Testis (tissue), 2 donors: ENCODE measurements at regions not wholly inside any gene's neighbourhood (a gene's known extent, or its start where the extent isn't known, plus 50 kb on each side); places are given as distances from the start of the nearest gene placed in this dataset.

ENCODE experiments used
- POLR2A ChIP-seq: fragments of 450-650 bp; IDR thresholded peaks from one replicate; pipeline ENCODE4 v1.6.1; 2017; ENCODE audit warnings: antibody characterized with exemption, mild to moderate bottlenecking, moderate library complexity
- TF ChIP-seq, protein P1 (sequence below), 3 experiments: fragments of 450-650 bp in 2 of 3; fragments of 200-600 bp in 1 of 3; sonication (generic) in 1 of 3; IDR thresholded peaks; one replicate each; pipeline ENCODE4 v1.5.1; 2016 to 2019; ENCODE audit warnings: antibody characterized with exemption in 3 of 3, mild to moderate bottlenecking in 2 of 3, moderate library complexity in 1 of 3

DNA sequence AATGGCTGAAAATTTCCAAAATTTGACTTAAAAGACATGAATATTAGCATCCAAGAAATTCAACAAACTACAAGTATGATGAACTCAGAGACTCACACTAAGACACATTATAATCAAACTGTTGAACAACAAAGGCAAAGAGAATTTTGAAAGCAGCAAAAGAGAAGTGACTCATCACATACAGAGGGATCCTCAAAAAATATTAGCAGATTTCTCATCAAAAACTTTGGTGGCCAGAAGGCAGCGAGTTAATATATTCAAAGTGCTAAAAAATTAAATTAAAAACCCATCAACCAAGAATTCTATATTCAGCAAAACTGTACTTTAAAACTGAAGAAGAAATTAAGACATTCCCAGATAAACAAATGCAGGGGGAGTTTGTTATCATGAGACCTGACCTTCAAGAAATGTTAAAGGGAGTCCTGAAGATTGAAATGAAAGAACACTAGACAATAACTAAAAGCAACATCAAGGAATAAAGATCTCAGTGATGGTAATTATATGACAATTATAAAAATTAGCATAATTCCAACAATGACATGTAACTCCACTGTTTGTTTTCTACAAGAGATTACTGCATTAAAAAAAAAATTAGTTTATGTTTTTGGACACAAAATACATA, 150.0 kb downstream of the RNASET2 start:
- TF ChIP-seq, protein P1, sequence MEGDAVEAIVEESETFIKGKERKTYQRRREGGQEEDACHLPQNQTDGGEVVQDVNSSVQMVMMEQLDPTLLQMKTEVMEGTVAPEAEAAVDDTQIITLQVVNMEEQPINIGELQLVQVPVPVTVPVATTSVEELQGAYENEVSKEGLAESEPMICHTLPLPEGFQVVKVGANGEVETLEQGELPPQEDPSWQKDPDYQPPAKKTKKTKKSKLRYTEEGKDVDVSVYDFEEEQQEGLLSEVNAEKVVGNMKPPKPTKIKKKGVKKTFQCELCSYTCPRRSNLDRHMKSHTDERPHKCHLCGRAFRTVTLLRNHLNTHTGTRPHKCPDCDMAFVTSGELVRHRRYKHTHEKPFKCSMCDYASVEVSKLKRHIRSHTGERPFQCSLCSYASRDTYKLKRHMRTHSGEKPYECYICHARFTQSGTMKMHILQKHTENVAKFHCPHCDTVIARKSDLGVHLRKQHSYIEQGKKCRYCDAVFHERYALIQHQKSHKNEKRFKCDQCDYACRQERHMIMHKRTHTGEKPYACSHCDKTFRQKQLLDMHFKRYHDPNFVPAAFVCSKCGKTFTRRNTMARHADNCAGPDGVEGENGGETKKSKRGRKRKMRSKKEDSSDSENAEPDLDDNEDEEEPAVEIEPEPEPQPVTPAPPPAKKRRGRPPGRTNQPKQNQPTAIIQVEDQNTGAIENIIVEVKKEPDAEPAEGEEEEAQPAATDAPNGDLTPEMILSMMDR (IDR thresholded peaks at IDR 0.05) = no peak
- no peak for TF ChIP-seq POLR2A
